Esophagus squamous epithelium (tissue), 5 donors: ENCODE measurements at regions not wholly inside any gene's neighbourhood (a gene's known extent, or its start where the extent isn't known, plus 50 kb on each side); places are given as distances from the start of the nearest gene placed in this dataset.
A peak's percentile ranks its signal among the peaks of the same experiment; 100 is the strongest.

ENCODE experiments used
- DNase-seq: peaks from one replicate; lab custom pipeline; 2025; lab: John Stamatoyannopoulos, UW
- H3K27ac ChIP-seq, 4 donors: fragments of 200-600 bp; sonication (generic); one replicate each; pipeline ENCODE4 v1.5.1; 2016 to 2019; ENCODE audit warnings: mild to moderate bottlenecking in 1 of 4
- H3K27me3 ChIP-seq, 4 donors: fragments of 200-600 bp; sonication (generic); 1 replicate in 3 of 4; 2 replicates in 1 of 4; pipeline versions ENCODE4 v1.5.1 to v1.6.0; 2017 to 2021; ENCODE audit warnings: antibody characterized with exemption in 1 of 4
- H3K36me3 ChIP-seq, 3 donors: fragments of 200-600 bp; sonication (generic); one replicate each; pipeline ENCODE4 v1.5.1; 2016 to 2019
- H3K4me1 ChIP-seq, 3 donors: fragments of 200-600 bp; sonication (generic); one replicate each; pipeline ENCODE4 v1.5.1; 2017 to 2019
- H3K4me3 ChIP-seq, 4 donors: fragments of 200-600 bp; sonication (generic); 1 replicate in 3 of 4; 2 replicates in 1 of 4; pipeline ENCODE4 v1.5.1; 2016 to 2019; ENCODE audit warnings: mild to moderate bottlenecking in 2 of 4, moderate library complexity in 1 of 4
- H3K9me3 ChIP-seq, 3 donors: fragments of 200-600 bp; sonication (generic); one replicate each; pipeline ENCODE4 v1.5.1; 2016 to 2019
- CTCF ChIP-seq, 6 experiments: fragments of 450-650 bp in 4 of 6; fragments of 200-600 bp in 2 of 6; sonication (generic) in 2 of 6; IDR thresholded peaks; one replicate each; pipeline ENCODE4 v1.5.1; 2016 to 2019; ENCODE audit warnings: antibody characterized with exemption in 6 of 6, mild to moderate bottlenecking in 4 of 6, moderate library complexity in 4 of 6
- POLR2A ChIP-seq, 4 donors: fragments of 450-650 bp; IDR thresholded peaks; one replicate each; pipeline ENCODE4 v1.6.1; 2017; ENCODE audit warnings: antibody characterized with exemption in 4 of 4, mild to moderate bottlenecking in 4 of 4, moderate library complexity in 3 of 4
- WGBS, 2 donors: methylation state at CpG; one replicate each; pipeline ENCODE4 v1.1.5; 2018; 5-methylcytosine and 5-hydroxymethylcytosine counted together
- intact Hi-C: fragments of 100-400 bp; cut with DNase I; formaldehyde crosslinking; loops from one replicate; pipeline ENCODE4 v1.15.0; 2022
- donor health status: DM: yes; HTN: yes; CAD: no.

- intact Hi-C loops = no loop called here
- WGBS, 2 donors = 75 to 81% methylated on average over 1 of the region's 1 CpG
- H3K4me3 ChIP-seq = no peak overlapping the region
- DNase-seq = no peak
- H3K27me3 ChIP-seq = no peaks in the 10 kb centered on the region
- H3K27ac ChIP-seq = no peak overlapping the region
- no peaks in the 10 kb centered on the region for H3K9me3 ChIP-seq
- peaks cover 4 to 21% (median 6%) of the 10 kb centered on the region in 3 donors for H3K4me1 ChIP-seq
- TF ChIP-seq POLR2A (IDR thresholded peaks at IDR 0.05) (no peak), CTCF (IDR thresholded peaks at IDR 0.05) (no peak)
- no peaks in the 10 kb centered on the region for H3K36me3 ChIP-seq
Measured at GRCh38 chr14:98364961-98365360, 907.0 kb downstream of the BCL11B start.

GRCh38 chr14:98366429-98366828, 905.6 kb downstream of the BCL11B start:
- peaks cover 4 to 36% (median 6%) of the 10 kb centered on the region in 3 donors for H3K4me1 ChIP-seq
- H3K9me3 ChIP-seq = no peaks in the 10 kb centered on the region
- no peak for DNase-seq
- 93 to 96% methylated on average over 6 of the region's 6 CpGs for WGBS, 2 donors
- H3K27me3 ChIP-seq = no peaks in the 10 kb centered on the region
- TF ChIP-seq CTCF (IDR thresholded peaks at IDR 0.05) = no peak
- no peak for TF ChIP-seq POLR2A (IDR thresholded peaks at IDR 0.05)
- no peak overlapping the region for H3K27ac ChIP-seq
- H3K36me3 ChIP-seq = no peaks in the 10 kb centered on the region
- intact Hi-C loops = no loop called here
- H3K4me3 ChIP-seq = no peak overlapping the region

GRCh38 chr14:98368221-98368620, 903.8 kb downstream of the BCL11B start:
- no peak for TF ChIP-seq POLR2A (IDR thresholded peaks at IDR 0.05)
- intact Hi-C loops = no loop called here

GRCh38 chr14:98368916-98369315, 903.1 kb downstream of the BCL11B start:
- H3K4me3 ChIP-seq = no peak overlapping the region
- TF ChIP-seq CTCF (IDR thresholded peaks at IDR 0.05) (no peak), POLR2A (IDR thresholded peaks at IDR 0.05) (no peak)
- no peaks in the 10 kb centered on the region for H3K27me3 ChIP-seq
- H3K27ac ChIP-seq = peak overlapping the region; percentile 48 to 76 (median 54)
- 43 to 63% methylated on average over 3 of the region's 3 CpGs for WGBS, 2 donors
- H3K36me3 ChIP-seq = no peaks in the 10 kb centered on the region
- intact Hi-C loops = no loop called here
- H3K4me1 ChIP-seq = peaks cover 4 to 42% (median 6%) of the 10 kb centered on the region in 3 donors
- H3K9me3 ChIP-seq = no peaks in the 10 kb centered on the region
- no peak for DNase-seq

More at GRCh38 chr14:98368221-98368620, 903.8 kb downstream of the BCL11B start:
- Histone ChIP-seq H3K27me3 (no peaks in the 10 kb centered on the region), H3K27ac (peak overlapping the region in 3 of 4 donors; percentile 48 to 76 (median 58)), H3K9me3 (no peaks in the 10 kb centered on the region), H3K4me1 (peaks cover 4 to 42% (median 6%) of the 10 kb centered on the region in 3 donors), H3K36me3 (no peaks in the 10 kb centered on the region), H3K4me3 (no peak overlapping the region)
- no peak for DNase-seq
- WGBS, 2 donors = 30 to 33% methylated on average over 1 of the region's 1 CpG

- WGBS, 2 donors = 34 to 56% methylated on average over 2 of the region's 2 CpGs
- DNase-seq = no peak
- H3K4me1 ChIP-seq = peaks cover 4 to 42% (median 6%) of the 10 kb centered on the region in 3 donors
- no peaks in the 10 kb centered on the region for H3K27me3 ChIP-seq
- no peaks in the 10 kb centered on the region for H3K36me3 ChIP-seq
- no peak overlapping the region for H3K4me3 ChIP-seq
- no peaks in the 10 kb centered on the region for H3K9me3 ChIP-seq
- intact Hi-C loops = no loop called here
- peak overlapping the region in 3 of 4 donors; percentile 48 to 76 (median 58) for H3K27ac ChIP-seq
- TF ChIP-seq CTCF (IDR thresholded peaks at IDR 0.05) (no peak), POLR2A (IDR thresholded peaks at IDR 0.05) (no peak)
Measured at GRCh38 chr14:98369344-98369743, 902.7 kb downstream of the BCL11B start.

GRCh38 chr14:98370352-98370751, 901.6 kb downstream of the BCL11B start:
- DNase-seq = no peak
- WGBS, 2 donors = 27 to 28% methylated on average over 6 of the region's 6 CpGs
- Histone ChIP-seq H3K4me1 (peaks cover 4 to 42% (median 6%) of the 10 kb centered on the region in 3 donors), H3K4me3 (peak overlapping the region in 2 of 4 donors; percentile 14 to 18), H3K27ac (peak overlapping the region; percentile 39 to 76 (median 58)), H3K27me3 (no peaks in the 10 kb centered on the region), H3K36me3 (no peaks in the 10 kb centered on the region), H3K9me3 (no peaks in the 10 kb centered on the region)
- TF ChIP-seq CTCF (IDR thresholded peaks at IDR 0.05) (no peak), POLR2A (IDR thresholded peaks at IDR 0.05) (no peak)
- intact Hi-C loops = no loop called here
